ENCODE measurements at regions not wholly inside any gene's neighbourhood (a gene's known extent, or its start where the extent isn't known, plus 50 kb on each side); places are given as distances from the start of the nearest gene placed in this dataset.

DNA sequence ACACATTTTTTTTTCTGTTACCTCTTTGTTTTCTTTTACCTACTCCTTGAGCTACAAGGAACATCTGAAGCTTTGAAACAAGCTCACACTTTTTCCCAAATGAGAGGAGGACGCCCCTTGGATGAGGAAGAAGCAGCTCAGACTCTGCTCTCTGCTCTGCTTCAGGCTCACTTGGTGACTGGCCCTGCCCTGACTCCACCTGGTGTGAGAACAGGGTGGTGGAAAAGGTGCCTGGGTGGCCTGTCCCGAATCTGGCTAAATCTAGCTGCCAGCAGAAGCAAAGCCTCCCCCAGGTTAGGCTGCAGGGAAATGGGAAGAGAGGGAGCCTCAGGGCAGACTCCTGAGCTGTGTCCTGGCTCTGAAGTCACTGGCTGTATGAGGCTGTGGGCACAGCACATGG is 68.0 kb upstream of the CEACAM8 start:
- H3K4me3 ChIP-seq (ENCODE audit: low read depth, low read length), result no peak overlapping the region
- no peak for DNase-seq (ENCODE audit: low read depth)
- TF ChIP-seq CTCF (IDR thresholded peaks at IDR 0.05; ENCODE audit: insufficient read depth, low read depth, low read length), result no peak

- H3K4me3 ChIP-seq (ENCODE audit: low read depth, low read length), result no peak overlapping the region
- TF ChIP-seq CTCF (IDR thresholded peaks at IDR 0.05; ENCODE audit: insufficient read depth, low read depth, low read length), result no peak
- DNase-seq (ENCODE audit: low read depth), result no peak
These were observed 65.6 kb upstream of the CEACAM8 start for GRCh38 chr19:42660353-42660752.

- no peak for TF ChIP-seq CTCF (IDR thresholded peaks at IDR 0.05; ENCODE audit: insufficient read depth, low read depth, low read length)
- DNase-seq (ENCODE audit: low read depth), result peak; percentile 12
- H3K4me3 ChIP-seq (ENCODE audit: low read depth, low read length), result no peak overlapping the region
These were observed 63.4 kb upstream of the CEACAM8 start for GRCh38 chr19:42658076-42658475.

DNA sequence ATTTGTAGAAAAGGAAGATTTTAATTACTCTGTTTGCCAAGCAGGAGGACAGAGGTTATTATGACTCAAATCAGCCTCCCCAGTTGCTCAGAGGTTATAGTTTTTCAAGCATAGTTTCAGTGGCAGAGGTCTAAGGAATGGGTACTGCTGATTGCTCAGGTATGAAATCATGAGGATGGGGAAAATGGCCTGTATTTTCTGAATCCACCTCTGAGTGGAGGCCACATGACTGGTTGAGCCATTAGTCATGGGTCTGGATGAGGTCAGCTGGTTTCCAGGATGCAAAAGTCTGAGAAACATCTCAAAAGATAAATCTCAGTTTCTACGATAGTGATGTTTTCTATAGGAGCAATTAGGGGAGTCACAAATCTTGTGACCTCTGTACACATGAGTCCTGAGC is 62.8 kb upstream of the CEACAM8 start:
- peak; percentile 36 for DNase-seq (ENCODE audit: low read depth)
- TF ChIP-seq CTCF (IDR thresholded peaks at IDR 0.05; ENCODE audit: insufficient read depth, low read depth, low read length), result no peak
- no peak overlapping the region for H3K4me3 ChIP-seq (ENCODE audit: low read depth, low read length)

DNA sequence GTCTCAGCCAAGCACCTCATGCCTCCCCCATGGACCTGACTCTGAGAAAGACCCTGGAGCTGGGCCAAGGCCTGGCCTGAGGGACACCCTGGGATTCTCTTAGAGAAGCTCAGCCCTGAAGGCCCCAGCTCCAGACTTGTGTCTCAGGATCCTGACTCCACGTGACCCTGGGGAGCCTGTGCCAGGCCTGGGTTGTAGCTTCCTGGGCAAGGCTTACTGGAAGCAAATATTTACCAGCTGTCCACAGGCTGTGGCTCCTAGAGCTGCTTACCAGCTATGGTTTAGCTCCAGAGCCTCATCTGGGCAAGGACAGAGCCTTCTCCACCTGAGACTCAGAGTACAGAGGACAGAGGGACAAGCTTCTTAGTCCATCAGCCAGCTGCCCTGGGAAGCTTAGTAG is 61.0 kb upstream of the CEACAM8 start:
- TF ChIP-seq CTCF (IDR thresholded peaks at IDR 0.05; ENCODE audit: insufficient read depth, low read depth, low read length), result no peak
- DNase-seq (ENCODE audit: low read depth), result no peak
- no peak overlapping the region for H3K4me3 ChIP-seq (ENCODE audit: low read depth, low read length)

- no peak overlapping the region for H3K4me3 ChIP-seq (ENCODE audit: low read depth, low read length)
- TF ChIP-seq CTCF (IDR thresholded peaks at IDR 0.05; ENCODE audit: insufficient read depth, low read depth, low read length), result no peak
- DNase-seq (ENCODE audit: low read depth), result no peak
These were observed 59.1 kb upstream of the CEACAM8 start for GRCh38 chr19:42653841-42654240.

DNA sequence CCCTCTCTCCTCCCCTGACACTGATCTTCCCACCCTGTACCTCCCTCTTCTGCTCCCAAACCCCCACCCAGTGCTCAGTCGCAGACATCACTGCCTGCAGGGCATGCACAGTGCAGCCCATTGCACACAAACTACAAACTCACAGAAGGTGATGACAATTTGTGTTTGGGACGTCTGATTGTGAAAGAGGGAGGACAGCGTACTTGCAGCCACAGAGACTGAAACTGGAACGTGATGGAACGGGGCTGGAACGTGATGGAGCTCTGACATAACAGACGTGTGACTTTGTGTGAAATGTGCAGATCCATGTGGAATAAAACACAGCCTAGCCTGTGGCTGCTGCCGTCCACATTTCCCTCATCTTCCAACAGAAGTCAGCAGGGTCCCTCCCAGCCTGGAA is 57.3 kb upstream of the CEACAM8 start:
- no peak for TF ChIP-seq CTCF (IDR thresholded peaks at IDR 0.05; ENCODE audit: insufficient read depth, low read depth, low read length)
- no peak overlapping the region for H3K4me3 ChIP-seq (ENCODE audit: low read depth, low read length)
- no peak for DNase-seq (ENCODE audit: low read depth)
